Testis (tissue), 2 donors: ENCODE measurements at regions not wholly inside any gene's neighbourhood (a gene's known extent, or its start where the extent isn't known, plus 50 kb on each side); places are given as distances from the start of the nearest gene placed in this dataset.

Experiments used
- DNase-seq: peaks from one replicate; pipeline ENCODE4 v3.0.0-alpha.2; 2019
- H3K27ac ChIP-seq, 2 donors: fragments of 200-600 bp; sonication (generic); one replicate each; pipeline ENCODE4 v1.5.1; 2019
- H3K27me3 ChIP-seq: fragments of 200-600 bp; sonication (generic); one replicate; pipeline ENCODE4 v1.5.1; 2019
- H3K36me3 ChIP-seq: fragments of 200-600 bp; sonication (generic); one replicate; pipeline ENCODE4 v1.5.1; 2017; ENCODE audit warnings: low read depth; ENCODE audit errors: missing control alignments
- H3K4me1 ChIP-seq: fragments of 200-600 bp; sonication (generic); one replicate; pipeline ENCODE4 v1.5.1; 2019
- H3K4me3 ChIP-seq, 2 donors: fragments of 200-600 bp; sonication (generic); one replicate each; pipeline ENCODE4 v1.5.1; 2017 to 2019
- H3K9me3 ChIP-seq: fragments of 200-600 bp; sonication (generic); one replicate; pipeline ENCODE4 v1.5.1; 2017
- POLR2A ChIP-seq: fragments of 450-650 bp; IDR thresholded peaks from one replicate; pipeline ENCODE4 v1.6.1; 2017; ENCODE audit warnings: antibody characterized with exemption, mild to moderate bottlenecking, moderate library complexity
- WGBS, 2 donors: methylation state at CpG; one replicate each; pipeline ENCODE4 v1.1.5; 2018; 5-methylcytosine and 5-hydroxymethylcytosine counted together
- intact Hi-C: fragments of 100-400 bp; cut with DNase I; formaldehyde crosslinking; loops from one replicate; pipeline ENCODE4 v1.15.1; 2023; ENCODE audit warnings: low total_unique reads
- TF ChIP-seq, protein P1 (sequence below), 3 experiments: fragments of 450-650 bp in 2 of 3; fragments of 200-600 bp in 1 of 3; sonication (generic) in 1 of 3; IDR thresholded peaks; one replicate each; pipeline ENCODE4 v1.5.1; 2016 to 2019; ENCODE audit warnings: antibody characterized with exemption in 3 of 3, mild to moderate bottlenecking in 2 of 3, moderate library complexity in 1 of 3

DNA sequence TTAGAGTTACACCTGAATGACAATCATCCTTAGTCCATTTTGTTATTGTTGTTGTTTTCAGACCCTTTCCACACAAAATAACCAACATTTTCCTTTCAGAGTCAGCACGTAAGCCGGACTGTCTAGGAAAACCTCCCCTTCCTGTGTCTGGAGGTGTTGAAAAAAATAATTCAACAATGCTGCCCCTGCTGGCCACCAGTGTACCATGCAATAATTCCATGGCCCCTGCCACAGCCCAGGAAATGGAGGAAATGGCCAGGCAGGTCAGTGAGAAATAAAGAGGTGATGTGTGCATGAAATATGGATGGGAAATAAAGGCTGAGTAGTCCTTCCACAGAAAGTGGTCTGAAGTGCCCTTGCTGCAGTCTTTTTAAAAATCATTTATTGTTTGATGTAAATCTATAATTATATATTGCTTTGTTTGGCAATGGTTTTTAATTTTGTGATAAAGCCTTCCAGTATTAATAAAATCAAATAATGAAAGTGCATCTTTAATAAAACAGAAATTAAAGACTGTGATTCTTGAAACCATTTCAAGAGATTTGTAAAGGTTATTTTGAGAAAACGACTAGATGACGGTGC lies 152.8 kb upstream of the PAPPA start:
- Histone ChIP-seq H3K27ac (no peak overlapping the region), H3K36me3 (no peaks in the 10 kb centered on the region), H3K4me3 (no peak overlapping the region), H3K4me1 (no peaks in the 10 kb centered on the region), H3K27me3 (no peaks in the 10 kb centered on the region), H3K9me3 (no peaks in the 10 kb centered on the region)
- no peak for DNase-seq
- intact Hi-C loops = no loop called here
- TF ChIP-seq, protein P1, sequence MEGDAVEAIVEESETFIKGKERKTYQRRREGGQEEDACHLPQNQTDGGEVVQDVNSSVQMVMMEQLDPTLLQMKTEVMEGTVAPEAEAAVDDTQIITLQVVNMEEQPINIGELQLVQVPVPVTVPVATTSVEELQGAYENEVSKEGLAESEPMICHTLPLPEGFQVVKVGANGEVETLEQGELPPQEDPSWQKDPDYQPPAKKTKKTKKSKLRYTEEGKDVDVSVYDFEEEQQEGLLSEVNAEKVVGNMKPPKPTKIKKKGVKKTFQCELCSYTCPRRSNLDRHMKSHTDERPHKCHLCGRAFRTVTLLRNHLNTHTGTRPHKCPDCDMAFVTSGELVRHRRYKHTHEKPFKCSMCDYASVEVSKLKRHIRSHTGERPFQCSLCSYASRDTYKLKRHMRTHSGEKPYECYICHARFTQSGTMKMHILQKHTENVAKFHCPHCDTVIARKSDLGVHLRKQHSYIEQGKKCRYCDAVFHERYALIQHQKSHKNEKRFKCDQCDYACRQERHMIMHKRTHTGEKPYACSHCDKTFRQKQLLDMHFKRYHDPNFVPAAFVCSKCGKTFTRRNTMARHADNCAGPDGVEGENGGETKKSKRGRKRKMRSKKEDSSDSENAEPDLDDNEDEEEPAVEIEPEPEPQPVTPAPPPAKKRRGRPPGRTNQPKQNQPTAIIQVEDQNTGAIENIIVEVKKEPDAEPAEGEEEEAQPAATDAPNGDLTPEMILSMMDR (IDR thresholded peaks at IDR 0.05) = peak in 2 of 3 experiments; percentile 24 to 66
- TF ChIP-seq POLR2A = no peak
- WGBS, 2 donors = 71 to 72% methylated on average over 4 of the region's 4 CpGs

DNA sequence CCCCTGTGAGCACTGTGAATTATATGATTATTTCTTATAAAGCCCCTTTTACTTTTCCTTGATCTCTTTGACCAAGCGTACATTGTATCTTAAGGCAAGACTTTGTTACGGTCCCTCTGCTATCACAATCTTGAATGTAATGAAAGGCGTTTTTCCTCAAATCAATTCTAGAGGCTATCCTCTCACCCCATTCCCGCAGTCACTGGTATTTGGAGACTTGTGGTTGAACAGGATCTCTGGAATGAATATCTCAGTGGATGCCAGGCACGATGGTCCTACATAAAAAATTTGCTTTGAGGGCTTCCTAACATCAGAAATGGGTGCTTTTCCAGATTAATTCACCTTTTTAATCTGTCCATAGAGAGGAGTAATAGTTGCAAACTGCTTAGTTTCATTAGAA lies 151.4 kb upstream of the PAPPA start:
- Histone ChIP-seq H3K4me3 (no peak overlapping the region), H3K9me3 (no peaks in the 10 kb centered on the region), H3K27ac (no peak overlapping the region), H3K27me3 (no peaks in the 10 kb centered on the region), H3K4me1 (no peaks in the 10 kb centered on the region), H3K36me3 (no peaks in the 10 kb centered on the region)
- intact Hi-C loops = no loop called here
- WGBS, 2 donors = 92 to 94% methylated on average over 5 of the region's 5 CpGs
- no peak for DNase-seq
- TF ChIP-seq POLR2A = no peak
- TF ChIP-seq, protein P1 (IDR thresholded peaks at IDR 0.05) = no peak

DNA sequence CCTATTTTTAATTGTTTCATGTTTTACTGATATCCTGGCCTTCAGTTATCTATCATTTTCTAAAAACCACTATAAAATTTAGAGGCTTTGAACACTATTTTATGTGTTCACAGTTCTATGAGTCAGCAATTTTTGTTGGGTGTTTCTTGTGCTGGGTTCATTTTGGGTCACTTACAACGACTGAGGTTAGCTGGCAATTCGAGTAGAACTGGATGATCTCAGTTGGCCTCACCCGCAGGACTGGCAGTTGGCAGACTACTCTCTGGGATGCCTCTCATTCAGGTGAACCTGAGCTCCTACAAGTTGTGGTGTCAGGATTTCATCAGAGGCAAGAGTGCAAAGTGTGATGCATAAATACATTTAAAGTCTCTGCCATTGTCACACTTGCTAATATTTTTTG lies 151.0 kb upstream of the PAPPA start:
- Histone ChIP-seq H3K27me3 (no peaks in the 10 kb centered on the region), H3K4me3 (no peak overlapping the region), H3K9me3 (no peaks in the 10 kb centered on the region), H3K4me1 (no peaks in the 10 kb centered on the region), H3K36me3 (no peaks in the 10 kb centered on the region), H3K27ac (no peak overlapping the region)
- TF ChIP-seq, protein P1 (IDR thresholded peaks at IDR 0.05) = no peak
- no peak for TF ChIP-seq POLR2A
- 66 to 85% methylated on average over 3 of the region's 3 CpGs for WGBS, 2 donors
- no peak for DNase-seq
- intact Hi-C loops = no loop called here

DNA sequence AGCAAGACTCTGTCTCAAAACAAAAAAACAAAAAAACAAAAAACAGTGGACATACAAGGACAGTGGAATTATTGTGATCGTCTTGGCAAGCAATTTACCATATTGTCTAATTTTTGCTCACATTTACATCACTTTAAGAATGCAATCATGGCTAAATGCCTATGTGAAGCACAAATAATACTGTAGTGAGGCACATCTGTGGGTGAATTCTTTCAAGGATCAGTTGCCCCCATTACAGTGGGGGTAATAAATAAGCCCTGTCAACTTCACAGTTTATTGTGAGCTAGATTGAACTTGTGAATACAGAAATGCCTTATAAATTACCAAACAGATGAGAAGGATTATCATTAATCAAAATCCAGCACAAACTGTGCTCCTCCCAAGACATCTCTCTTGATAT lies 150.2 kb upstream of the PAPPA start:
- H3K27me3 ChIP-seq = no peaks in the 10 kb centered on the region
- H3K4me1 ChIP-seq = no peaks in the 10 kb centered on the region
- DNase-seq = no peak
- no peaks in the 10 kb centered on the region for H3K9me3 ChIP-seq
- no peak overlapping the region for H3K4me3 ChIP-seq
- WGBS, 2 donors = 80 to 95% methylated on average over 1 of the region's 1 CpG
- intact Hi-C loops = no loop called here
- H3K36me3 ChIP-seq = no peaks in the 10 kb centered on the region
- no peak overlapping the region for H3K27ac ChIP-seq
- TF ChIP-seq, protein P1 (IDR thresholded peaks at IDR 0.05) = no peak
- TF ChIP-seq POLR2A = no peak

DNA sequence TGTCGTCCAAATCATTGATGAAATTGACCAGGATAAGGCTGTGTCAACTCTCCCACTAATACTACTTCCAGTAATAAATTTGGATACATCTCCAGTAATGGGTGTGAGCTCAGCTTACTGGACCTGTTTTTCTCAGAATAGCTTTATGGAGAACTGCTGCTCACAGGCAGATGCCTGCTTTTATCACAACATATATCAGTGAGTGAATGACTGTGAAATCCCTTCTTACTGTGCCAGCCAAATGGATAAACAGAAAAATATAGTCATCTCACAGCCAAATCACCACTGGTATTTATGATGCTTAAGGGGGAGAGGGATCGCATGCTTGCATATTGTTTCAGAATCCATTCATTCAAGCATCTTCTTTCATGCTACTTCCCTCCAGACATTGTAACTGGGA lies 148.4 kb upstream of the PAPPA start:
- intact Hi-C loops = no loop called here
- TF ChIP-seq POLR2A = no peak
- TF ChIP-seq, protein P1 (IDR thresholded peaks at IDR 0.05) = no peak
- Histone ChIP-seq H3K36me3 (no peaks in the 10 kb centered on the region), H3K27me3 (no peaks in the 10 kb centered on the region), H3K4me1 (no peaks in the 10 kb centered on the region), H3K27ac (no peak overlapping the region), H3K4me3 (no peak overlapping the region), H3K9me3 (no peaks in the 10 kb centered on the region)
- no peak for DNase-seq
- WGBS, 2 donors = 77 to 80% methylated on average over 2 of the region's 2 CpGs
